Parathyroid adenoma (tissue), 2 donors: ENCODE measurements at regions not wholly inside any gene's neighbourhood (a gene's known extent, or its start where the extent isn't known, plus 50 kb on each side); places are given as distances from the start of the nearest gene placed in this dataset.

ENCODE experiments used
- H2AFZ ChIP-seq: fragments of 300-600 bp; sonication (generic); one replicate; pipeline ENCODE4 v1.7.0; 2017; ENCODE audit warnings: antibody characterized with exemption, mild to moderate bottlenecking
- H3K27ac ChIP-seq: fragments of 300-600 bp; sonication (generic); one replicate; pipeline ENCODE4 v1.7.0; 2017
- H3K27me3 ChIP-seq: fragments of 300-600 bp; sonication (generic); one replicate; pipeline ENCODE4 v1.7.0; 2017; ENCODE audit warnings: low read length; ENCODE audit not compliant: control insufficient read depth, insufficient read depth
- H3K36me3 ChIP-seq: fragments of 300-600 bp; sonication (generic); one replicate; pipeline ENCODE4 v1.7.0; 2017; ENCODE audit warnings: low read length; ENCODE audit not compliant: control insufficient read depth, insufficient read depth
- H3K4me1 ChIP-seq: fragments of 300-600 bp; sonication (generic); one replicate; pipeline ENCODE4 v1.7.0; 2017; ENCODE audit warnings: control low read depth
- H3K4me2 ChIP-seq: fragments of 300-600 bp; sonication (generic); one replicate; pipeline ENCODE4 v1.7.0; 2017; ENCODE audit warnings: low read length
- H3K4me3 ChIP-seq: fragments of 300-600 bp; sonication (generic); one replicate; pipeline ENCODE4 v1.7.0; 2017; ENCODE audit warnings: low read depth, low read length
- H3K79me2 ChIP-seq: fragments of 300-600 bp; sonication (generic); one replicate; pipeline ENCODE4 v1.7.0; 2017; ENCODE audit warnings: control low read depth
- H3K9ac ChIP-seq: fragments of 300-600 bp; sonication (generic); one replicate; pipeline ENCODE4 v1.7.0; 2017; ENCODE audit warnings: mild to moderate bottlenecking
- H3K9me3 ChIP-seq: fragments of 300-600 bp; sonication (generic); one replicate; pipeline ENCODE4 v1.7.0; 2017; ENCODE audit warnings: low read length; ENCODE audit not compliant: control insufficient read depth
- CTCF ChIP-seq: fragments of 300-600 bp; sonication (generic); IDR thresholded peaks from one replicate; pipeline ENCODE4 v1.7.0; 2017; ENCODE audit warnings: antibody characterized with exemption, mild to moderate bottlenecking
- donor health status: primary hyperparathyroidism.

DNA sequence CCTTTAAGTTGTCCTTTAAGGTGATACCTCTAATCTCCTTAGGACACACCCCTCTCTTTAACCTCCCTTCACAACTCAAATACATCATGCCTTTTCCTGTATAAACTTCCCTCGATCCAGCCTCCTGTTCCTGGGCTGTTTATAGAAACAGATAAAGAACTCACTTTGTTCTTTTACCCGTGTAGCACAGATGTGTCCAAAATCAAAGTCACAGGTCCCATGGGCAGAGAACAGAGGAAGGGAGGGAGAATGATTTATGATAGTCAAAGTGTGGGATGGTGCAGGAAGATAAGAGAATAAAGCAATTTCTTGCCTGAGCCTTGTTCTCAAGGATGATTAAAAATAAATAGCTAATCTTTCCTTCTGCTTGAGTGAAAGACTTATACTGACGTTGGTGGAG, 50.3 kb upstream of the CABCOCO1 start:
- Histone ChIP-seq H3K79me2 (no peaks in the 10 kb centered on the region), H3K4me2 (no peak overlapping the region), H3K4me3 (no peak overlapping the region), H3K27me3 (no peaks in the 10 kb centered on the region), H3K9ac (no peak overlapping the region), H3K36me3 (no peaks in the 10 kb centered on the region), H3K27ac (no peak overlapping the region), H2AFZ (no peak overlapping the region), H3K4me1 (no peaks in the 10 kb centered on the region), H3K9me3 (no peaks in the 10 kb centered on the region)
- no peak for TF ChIP-seq CTCF

- Histone ChIP-seq H2AFZ (no peak overlapping the region), H3K9me3 (no peaks in the 10 kb centered on the region), H3K27me3 (no peaks in the 10 kb centered on the region), H3K27ac (no peak overlapping the region), H3K9ac (no peak overlapping the region), H3K4me2 (no peak overlapping the region), H3K4me1 (no peaks in the 10 kb centered on the region), H3K79me2 (no peaks in the 10 kb centered on the region), H3K4me3 (no peak overlapping the region), H3K36me3 (no peaks in the 10 kb centered on the region)
- no peak for TF ChIP-seq CTCF
These were observed 50.7 kb upstream of the CABCOCO1 start for GRCh38 chr10:61612009-61612408.

GRCh38 chr10:61609701-61610100, 53.0 kb upstream of the CABCOCO1 start:
- TF ChIP-seq CTCF = no peak
- H3K27ac ChIP-seq = no peak overlapping the region
- H3K27me3 ChIP-seq = no peaks in the 10 kb centered on the region
- H3K9me3 ChIP-seq = no peaks in the 10 kb centered on the region
- H3K36me3 ChIP-seq = no peaks in the 10 kb centered on the region
- no peak overlapping the region for H3K4me2 ChIP-seq
- no peak overlapping the region for H3K9ac ChIP-seq
- no peak overlapping the region for H3K4me3 ChIP-seq
- no peak overlapping the region for H2AFZ ChIP-seq
- no peaks in the 10 kb centered on the region for H3K4me1 ChIP-seq
- no peaks in the 10 kb centered on the region for H3K79me2 ChIP-seq

DNA sequence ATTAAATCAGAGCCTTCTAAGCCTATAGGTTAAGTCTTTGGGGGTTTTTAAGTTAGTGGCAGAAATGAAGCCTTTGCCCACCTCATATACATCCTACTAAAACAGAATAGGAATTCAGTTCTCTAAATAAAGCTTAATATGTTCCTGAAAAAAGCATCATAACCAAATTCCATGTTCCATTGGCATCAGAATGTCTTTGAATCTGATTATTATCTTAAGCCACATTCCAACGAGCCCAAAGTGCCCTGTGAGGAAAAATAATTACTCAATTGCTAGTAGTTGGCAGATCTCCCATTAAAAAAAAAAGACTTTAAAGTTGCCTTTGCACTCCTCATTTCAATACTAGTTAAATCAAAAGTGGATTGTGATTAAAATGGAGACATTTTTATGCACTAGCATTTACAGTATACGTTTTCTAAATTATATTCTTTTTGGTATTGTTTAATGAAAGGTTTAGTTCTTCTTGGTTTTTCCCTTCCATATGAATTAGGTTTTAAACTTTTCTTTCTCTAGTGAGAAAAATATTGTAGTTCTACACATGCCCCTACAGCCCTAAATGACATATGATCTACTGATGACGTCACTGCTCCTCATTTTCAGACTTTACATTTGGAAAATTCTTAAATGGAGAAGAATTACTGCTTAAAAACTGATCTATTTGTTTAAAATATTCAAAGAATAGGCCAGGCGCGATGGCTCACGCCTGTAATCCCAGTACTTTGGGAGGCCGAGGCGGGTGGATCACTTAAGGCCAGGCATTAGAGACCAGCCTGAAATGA, 54.3 kb upstream of the CABCOCO1 start:
- H3K27ac ChIP-seq = no peak overlapping the region
- TF ChIP-seq CTCF = no peak
- H3K4me2 ChIP-seq = no peak overlapping the region
- no peaks in the 10 kb centered on the region for H3K36me3 ChIP-seq
- H3K4me1 ChIP-seq = no peaks in the 10 kb centered on the region
- no peak overlapping the region for H3K9ac ChIP-seq
- no peak overlapping the region for H3K4me3 ChIP-seq
- no peak overlapping the region for H2AFZ ChIP-seq
- H3K27me3 ChIP-seq = no peaks in the 10 kb centered on the region
- H3K79me2 ChIP-seq = no peaks in the 10 kb centered on the region
- no peaks in the 10 kb centered on the region for H3K9me3 ChIP-seq
